ENCODE measurements at regions not wholly inside any gene's neighbourhood (a gene's known extent, or its start where the extent isn't known, plus 50 kb on each side); places are given as distances from the start of the nearest gene placed in this dataset.

DNA sequence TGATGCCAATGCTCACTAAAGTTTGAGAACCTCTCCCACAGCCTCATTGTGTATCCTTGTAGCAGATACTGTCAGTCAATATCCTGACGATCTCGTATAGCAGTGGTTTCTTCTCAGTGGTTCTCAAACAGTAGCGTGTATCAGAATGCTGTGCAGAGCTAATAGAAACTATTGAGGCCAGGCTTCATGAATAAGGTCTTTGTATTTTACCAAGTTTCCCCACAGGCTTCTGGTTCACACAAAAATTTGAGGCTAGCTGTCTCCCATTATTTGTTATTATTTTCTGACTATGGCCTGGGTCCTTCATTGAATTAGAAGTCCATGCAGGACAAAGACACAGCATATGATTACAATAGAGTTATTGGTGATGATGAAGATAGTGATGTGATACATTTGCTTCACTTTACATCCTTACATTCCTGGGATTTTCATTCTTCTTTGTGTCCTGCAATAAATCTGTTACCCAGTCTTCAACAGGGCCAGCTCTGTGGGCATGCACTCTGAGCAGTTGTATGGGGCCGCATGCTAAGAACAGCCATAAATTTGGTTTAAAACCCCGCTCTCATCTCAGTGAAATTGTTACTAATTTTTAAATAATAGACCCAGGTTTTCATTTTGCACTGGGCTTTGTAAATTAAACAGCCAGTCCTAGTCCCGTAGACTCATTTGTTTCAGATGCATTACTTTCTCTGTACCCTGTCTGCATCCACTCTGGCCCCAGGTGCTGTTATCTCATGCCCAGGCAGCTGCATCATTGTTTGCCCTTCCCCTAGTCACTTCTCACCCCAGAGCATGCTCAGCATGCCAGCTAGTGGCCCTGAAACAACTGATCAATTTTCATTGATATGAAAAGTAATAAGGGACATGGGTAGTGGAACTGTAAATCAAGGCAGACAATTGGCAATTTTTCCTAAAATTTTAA lies 199.9 kb upstream of the PIK3R1 start:
- TF ChIP-seq, protein P1, sequence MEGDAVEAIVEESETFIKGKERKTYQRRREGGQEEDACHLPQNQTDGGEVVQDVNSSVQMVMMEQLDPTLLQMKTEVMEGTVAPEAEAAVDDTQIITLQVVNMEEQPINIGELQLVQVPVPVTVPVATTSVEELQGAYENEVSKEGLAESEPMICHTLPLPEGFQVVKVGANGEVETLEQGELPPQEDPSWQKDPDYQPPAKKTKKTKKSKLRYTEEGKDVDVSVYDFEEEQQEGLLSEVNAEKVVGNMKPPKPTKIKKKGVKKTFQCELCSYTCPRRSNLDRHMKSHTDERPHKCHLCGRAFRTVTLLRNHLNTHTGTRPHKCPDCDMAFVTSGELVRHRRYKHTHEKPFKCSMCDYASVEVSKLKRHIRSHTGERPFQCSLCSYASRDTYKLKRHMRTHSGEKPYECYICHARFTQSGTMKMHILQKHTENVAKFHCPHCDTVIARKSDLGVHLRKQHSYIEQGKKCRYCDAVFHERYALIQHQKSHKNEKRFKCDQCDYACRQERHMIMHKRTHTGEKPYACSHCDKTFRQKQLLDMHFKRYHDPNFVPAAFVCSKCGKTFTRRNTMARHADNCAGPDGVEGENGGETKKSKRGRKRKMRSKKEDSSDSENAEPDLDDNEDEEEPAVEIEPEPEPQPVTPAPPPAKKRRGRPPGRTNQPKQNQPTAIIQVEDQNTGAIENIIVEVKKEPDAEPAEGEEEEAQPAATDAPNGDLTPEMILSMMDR (IDR thresholded peaks at IDR 0.05): no peak
- no peak for TF ChIP-seq POLR2A (IDR thresholded peaks at IDR 0.05)
